ENCODE measurements at regions not wholly inside any gene's neighbourhood (a gene's known extent, or its start where the extent isn't known, plus 50 kb on each side); places are given as distances from the start of the nearest gene placed in this dataset.

DNA sequence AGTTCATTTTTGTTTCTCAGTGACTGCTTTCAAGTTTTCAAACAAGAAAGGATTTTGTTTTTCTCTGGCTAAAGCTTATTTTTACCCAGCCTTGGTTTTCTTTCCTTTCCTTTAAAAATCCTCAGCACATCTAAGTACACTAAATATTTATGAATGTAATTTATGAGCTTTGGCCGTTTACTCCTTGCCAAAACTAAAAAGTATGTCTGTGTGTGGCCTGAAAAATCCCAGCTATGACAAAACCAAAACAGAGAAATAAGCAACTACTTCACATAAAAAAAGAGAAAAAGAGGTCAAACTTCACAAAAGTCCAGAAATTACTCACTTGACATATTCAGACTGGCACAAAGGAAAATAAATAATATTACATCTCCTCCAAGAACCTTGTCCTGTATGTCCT is 365.1 kb upstream of the NFE2L3 start:
- TF ChIP-seq, protein P1, sequence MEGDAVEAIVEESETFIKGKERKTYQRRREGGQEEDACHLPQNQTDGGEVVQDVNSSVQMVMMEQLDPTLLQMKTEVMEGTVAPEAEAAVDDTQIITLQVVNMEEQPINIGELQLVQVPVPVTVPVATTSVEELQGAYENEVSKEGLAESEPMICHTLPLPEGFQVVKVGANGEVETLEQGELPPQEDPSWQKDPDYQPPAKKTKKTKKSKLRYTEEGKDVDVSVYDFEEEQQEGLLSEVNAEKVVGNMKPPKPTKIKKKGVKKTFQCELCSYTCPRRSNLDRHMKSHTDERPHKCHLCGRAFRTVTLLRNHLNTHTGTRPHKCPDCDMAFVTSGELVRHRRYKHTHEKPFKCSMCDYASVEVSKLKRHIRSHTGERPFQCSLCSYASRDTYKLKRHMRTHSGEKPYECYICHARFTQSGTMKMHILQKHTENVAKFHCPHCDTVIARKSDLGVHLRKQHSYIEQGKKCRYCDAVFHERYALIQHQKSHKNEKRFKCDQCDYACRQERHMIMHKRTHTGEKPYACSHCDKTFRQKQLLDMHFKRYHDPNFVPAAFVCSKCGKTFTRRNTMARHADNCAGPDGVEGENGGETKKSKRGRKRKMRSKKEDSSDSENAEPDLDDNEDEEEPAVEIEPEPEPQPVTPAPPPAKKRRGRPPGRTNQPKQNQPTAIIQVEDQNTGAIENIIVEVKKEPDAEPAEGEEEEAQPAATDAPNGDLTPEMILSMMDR (conservative IDR thresholded peaks at IDR 0.05), result no peak
- TF ChIP-seq EZH2 (IDR thresholded peaks at IDR 0.05; ENCODE audit: low read depth), result no peak
